Esophagus squamous epithelium (tissue), 5 donors: ENCODE measurements at regions not wholly inside any gene's neighbourhood (a gene's known extent, or its start where the extent isn't known, plus 50 kb on each side); places are given as distances from the start of the nearest gene placed in this dataset.

Experiments used
- DNase-seq: peaks from one replicate; lab custom pipeline; 2025; lab: John Stamatoyannopoulos, UW
- H3K27ac ChIP-seq, 4 donors: fragments of 200-600 bp; sonication (generic); one replicate each; pipeline ENCODE4 v1.5.1; 2016 to 2019; ENCODE audit warnings: mild to moderate bottlenecking in 1 of 4
- H3K27me3 ChIP-seq, 4 donors: fragments of 200-600 bp; sonication (generic); 1 replicate in 3 of 4; 2 replicates in 1 of 4; pipeline versions ENCODE4 v1.5.1 to v1.6.0; 2017 to 2021; ENCODE audit warnings: antibody characterized with exemption in 1 of 4
- H3K36me3 ChIP-seq, 3 donors: fragments of 200-600 bp; sonication (generic); one replicate each; pipeline ENCODE4 v1.5.1; 2016 to 2019
- H3K4me1 ChIP-seq, 3 donors: fragments of 200-600 bp; sonication (generic); one replicate each; pipeline ENCODE4 v1.5.1; 2017 to 2019
- H3K4me3 ChIP-seq, 4 donors: fragments of 200-600 bp; sonication (generic); 1 replicate in 3 of 4; 2 replicates in 1 of 4; pipeline ENCODE4 v1.5.1; 2016 to 2019; ENCODE audit warnings: mild to moderate bottlenecking in 2 of 4, moderate library complexity in 1 of 4
- H3K9me3 ChIP-seq, 3 donors: fragments of 200-600 bp; sonication (generic); one replicate each; pipeline ENCODE4 v1.5.1; 2016 to 2019
- CTCF ChIP-seq, 6 experiments: fragments of 450-650 bp in 4 of 6; fragments of 200-600 bp in 2 of 6; sonication (generic) in 2 of 6; IDR thresholded peaks; one replicate each; pipeline ENCODE4 v1.5.1; 2016 to 2019; ENCODE audit warnings: antibody characterized with exemption in 6 of 6, mild to moderate bottlenecking in 4 of 6, moderate library complexity in 4 of 6
- POLR2A ChIP-seq, 4 donors: fragments of 450-650 bp; IDR thresholded peaks; one replicate each; pipeline ENCODE4 v1.6.1; 2017; ENCODE audit warnings: antibody characterized with exemption in 4 of 4, mild to moderate bottlenecking in 4 of 4, moderate library complexity in 3 of 4
- WGBS, 2 donors: methylation state at CpG; one replicate each; pipeline ENCODE4 v1.1.5; 2018; 5-methylcytosine and 5-hydroxymethylcytosine counted together
- intact Hi-C: fragments of 100-400 bp; cut with DNase I; formaldehyde crosslinking; loops from one replicate; pipeline ENCODE4 v1.15.0; 2022
- donor health status: DM: yes; HTN: yes; CAD: no.

- no peak for DNase-seq
- Histone ChIP-seq H3K4me1 (no peaks in the 10 kb centered on the region), H3K27ac (no peak overlapping the region), H3K4me3 (no peak overlapping the region), H3K9me3 (no peaks in the 10 kb centered on the region), H3K27me3 (no peaks in the 10 kb centered on the region), H3K36me3 (no peaks in the 10 kb centered on the region)
- TF ChIP-seq POLR2A (IDR thresholded peaks at IDR 0.05) (no peak), CTCF (IDR thresholded peaks at IDR 0.05) (no peak)
- intact Hi-C loops: no loop called here
- 85 to 94% methylated on average over 7 of the region's 7 CpGs for WGBS, 2 donors
These were observed 529.2 kb downstream of the USP25 start for GRCh38 chr21:16258844-16259611.

- TF ChIP-seq POLR2A (IDR thresholded peaks at IDR 0.05): no peak
- DNase-seq: no peak
- Histone ChIP-seq H3K4me3 (no peak overlapping the region), H3K9me3 (no peaks in the 10 kb centered on the region), H3K36me3 (no peaks in the 10 kb centered on the region), H3K27ac (no peak overlapping the region), H3K4me1 (no peaks in the 10 kb centered on the region), H3K27me3 (no peaks in the 10 kb centered on the region)
- intact Hi-C loops: no loop called here
These were observed 532.3 kb downstream of the USP25 start for GRCh38 chr21:16262091-16262490.

- no peak overlapping the region for H3K27ac ChIP-seq
- H3K9me3 ChIP-seq: no peaks in the 10 kb centered on the region
- intact Hi-C loops: no loop called here
- TF ChIP-seq POLR2A (IDR thresholded peaks at IDR 0.05) (no peak), CTCF (IDR thresholded peaks at IDR 0.05) (no peak)
- no peaks in the 10 kb centered on the region for H3K4me1 ChIP-seq
- 56 to 69% methylated on average over 4 of the region's 4 CpGs for WGBS, 2 donors
- no peaks in the 10 kb centered on the region for H3K36me3 ChIP-seq
- no peak for DNase-seq
- H3K4me3 ChIP-seq: peak overlapping the region in 1 of 4 donors; percentile 33
- H3K27me3 ChIP-seq: no peaks in the 10 kb centered on the region
These were observed 534.5 kb downstream of the USP25 start for GRCh38 chr21:16264319-16264718.

DNA sequence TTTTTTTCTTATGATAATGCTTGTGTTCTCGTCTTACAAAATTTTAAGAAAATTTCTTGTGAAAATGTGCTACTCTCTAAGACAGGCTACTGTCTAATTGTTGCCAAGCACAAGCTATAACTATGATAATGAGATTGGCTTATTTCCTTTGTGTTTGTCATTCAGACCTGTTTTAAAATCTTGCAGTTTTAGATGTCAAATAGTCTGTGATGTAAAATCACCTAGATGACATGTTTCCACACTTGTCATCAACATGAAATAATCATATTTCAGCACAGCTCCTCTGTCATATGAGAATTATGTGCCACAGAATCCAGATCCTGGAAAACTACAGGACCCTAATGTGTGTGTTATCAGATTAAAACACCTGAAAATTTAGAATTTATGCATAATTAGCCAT lies 539.7 kb downstream of the USP25 start:
- no peaks in the 10 kb centered on the region for H3K9me3 ChIP-seq
- WGBS, 2 donors: 86 to 96% methylated on average over 1 of the region's 1 CpG
- no peaks in the 10 kb centered on the region for H3K27me3 ChIP-seq
- H3K4me1 ChIP-seq: no peaks in the 10 kb centered on the region
- no peak overlapping the region for H3K27ac ChIP-seq
- no peak overlapping the region for H3K4me3 ChIP-seq
- intact Hi-C loops: no loop called here
- no peak for TF ChIP-seq CTCF (IDR thresholded peaks at IDR 0.05)
- no peak for TF ChIP-seq POLR2A (IDR thresholded peaks at IDR 0.05)
- no peaks in the 10 kb centered on the region for H3K36me3 ChIP-seq
- no peak for DNase-seq

DNA sequence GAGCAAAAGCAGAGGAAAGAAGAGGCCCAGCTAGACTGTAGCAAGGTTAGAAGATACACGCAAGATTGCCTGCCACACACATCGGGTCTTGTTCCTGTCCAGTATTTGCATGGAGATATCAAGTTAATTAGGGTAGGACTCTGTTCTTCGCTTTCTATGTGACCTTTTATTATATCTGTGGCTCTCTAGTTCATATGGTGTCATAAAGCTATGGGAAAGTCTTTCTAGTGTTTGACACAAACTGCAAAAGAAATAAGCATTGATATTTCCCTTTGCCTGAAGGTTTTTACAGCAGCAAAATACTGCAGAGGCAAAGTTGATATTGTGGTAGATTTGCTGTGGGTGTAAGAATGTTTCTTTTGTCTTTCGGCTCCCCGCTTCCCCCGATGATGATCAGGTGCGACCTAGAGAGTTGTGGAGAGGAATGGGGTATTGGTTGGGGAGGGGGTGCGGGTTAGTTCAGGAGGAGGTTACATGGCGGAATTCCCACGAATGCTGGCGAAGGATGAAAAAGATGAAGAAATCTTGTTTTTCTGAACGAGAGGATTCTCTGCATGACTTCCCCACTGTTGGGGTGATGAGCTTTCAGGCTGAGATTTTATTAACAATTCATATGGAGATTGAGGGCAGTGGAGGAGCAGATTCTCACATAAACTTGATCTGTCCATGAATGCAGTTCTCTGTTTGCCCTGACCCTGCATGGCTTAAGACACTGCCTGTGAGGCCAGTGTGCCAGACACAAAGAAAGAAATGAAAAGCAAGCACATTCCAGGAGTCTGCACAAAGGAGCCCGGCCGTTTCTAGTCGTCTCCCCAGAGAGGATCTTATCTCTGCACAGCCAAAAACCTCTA lies 550.2 kb downstream of the USP25 start:
- H3K27me3 ChIP-seq: no peaks in the 10 kb centered on the region
- TF ChIP-seq CTCF (IDR thresholded peaks at IDR 0.05): no peak
- peak overlapping the region; percentile 11 to 77 (median 62) for H3K27ac ChIP-seq
- H3K9me3 ChIP-seq: no peaks in the 10 kb centered on the region
- peak overlapping the region in 3 of 4 donors; percentile 23 to 50 (median 29) for H3K4me3 ChIP-seq
- no peak for DNase-seq
- intact Hi-C loops: no loop called here
- H3K4me1 ChIP-seq: peaks cover 4 to 40% (median 10%) of the 10 kb centered on the region in 3 donors
- H3K36me3 ChIP-seq: no peaks in the 10 kb centered on the region
- 51 to 52% methylated on average over 15 of the region's 15 CpGs for WGBS, 2 donors
